Heart left ventricle (tissue), 16 donors: ENCODE measurements at regions not wholly inside any gene's neighbourhood (a gene's known extent, or its start where the extent isn't known, plus 50 kb on each side); places are given as distances from the start of the nearest gene placed in this dataset.

Source experiments
- ATAC-seq, 4 donors: fragments of 200-7000 bp; cut with Tn5 transposase; one replicate each; pipeline ENCODE4 v1.9.1; 2020 to 2022; ENCODE audit warnings: moderate library complexity in 4 of 4, mild to moderate bottlenecking in 3 of 4, moderate number of reproducible peaks in 1 of 4
- DNase-seq, 5 donors: peaks; one replicate each; pipeline ENCODE4 v3.0.0-alpha.2; 2020
- H3K27ac ChIP-seq, 12 donors: fragments of 200-600 bp; sonication (generic) in 4 of 12; one replicate each; pipeline versions ENCODE4 v1.5.0 to v1.8.0; 2016 to 2022; ENCODE audit warnings: mild to moderate bottlenecking in 2 of 12
- H3K27me3 ChIP-seq, 9 donors: fragments of 200-600 bp; sonication (generic) in 2 of 9; one replicate each; pipeline versions ENCODE4 v1.5.1 to v1.8.0; 2016 to 2022; ENCODE audit warnings: mild to moderate bottlenecking in 3 of 9
- H3K36me3 ChIP-seq, 9 donors: fragments of 200-600 bp; sonication (generic) in 2 of 9; one replicate each; pipeline versions ENCODE4 v1.5.0 to v1.8.0; 2018 to 2022; ENCODE audit warnings: mild to moderate bottlenecking in 2 of 9
- H3K4me1 ChIP-seq, 12 donors: fragments of 200-600 bp; sonication (generic) in 4 of 12; one replicate each; pipeline versions ENCODE4 v1.5.0 to v1.8.0; 2016 to 2022; ENCODE audit warnings: mild to moderate bottlenecking in 3 of 12
- H3K4me3 ChIP-seq, 12 donors: fragments of 200-600 bp; sonication (generic) in 4 of 12; one replicate each; pipeline versions ENCODE4 v1.5.0 to v1.8.0; 2017 to 2022; ENCODE audit warnings: mild to moderate bottlenecking in 9 of 12, moderate library complexity in 4 of 12
- H3K9me3 ChIP-seq, 12 donors: fragments of 200-600 bp; sonication (generic) in 4 of 12; one replicate each; pipeline versions ENCODE4 v1.5.0 to v1.8.0; 2016 to 2022; ENCODE audit warnings: mild to moderate bottlenecking in 1 of 12
- CTCF ChIP-seq, 12 donors: fragments of 200-600 bp; sonication (generic) in 4 of 12; IDR thresholded peaks; one replicate each; pipeline versions ENCODE4 v1.5.0 to v1.8.0; 2018 to 2022; ENCODE audit warnings: antibody characterized with exemption in 12 of 12, mild to moderate bottlenecking in 5 of 12
- POLR2A ChIP-seq, 2 donors: fragments of 450-650 bp; IDR thresholded peaks; one replicate each; pipeline ENCODE4 v1.6.1; 2017; ENCODE audit warnings: antibody characterized with exemption in 2 of 2, mild to moderate bottlenecking in 2 of 2, moderate library complexity in 2 of 2
- WGBS, 4 donors: extraction: QIAGEN DNeasy Blood & Tissue Kit in 2 of 4; methylation state at CpG; one replicate each; pipeline versions ENCODE4 v1.1.5 to v1.1.7; 2013 to 2018; 5-methylcytosine and 5-hydroxymethylcytosine counted together
- intact Hi-C, 10 donors: fragments of 100-400 bp; cut with DNase I; formaldehyde crosslinking; loops; one replicate each; pipeline versions ENCODE4 v1.11.1 to v1.14.2; 2022
- donor health status: ischemic (EF 13 %, LVEDD 7.1; RV severe dilation, severe dysfunction).
- donor health status: healthy with polysubstance abuse.
- donor health status: DM: no; HTN: yes; CAD: no.
- donor health status: DM: no; HTN: no; CAD: no.
- donor health status: ischemic (EF 25% LVEDD 6.9; RV normal size, moderate dysfunction).
- donor health status: ischemic (EF 25% LVEDD 5.7; RV mildly dilated, moderate dysfunction).
- donor health status: healthy.
- donor health status: DM: yes; HTN: yes; CAD: no.
- donor health status: ischemic (EF 35%, LVEDD 5.7; RV mildly dilated, moderate dysfunction).
- donor health status: nonischemic (EF 11% LVEDD 7.7; RV severe dilation, severe dysfunction).
- donor health status: DM: yes; HTN: yes; CAD: no.
- donor health status: PGD.
- donor health status: ischemic (EF 29% LVEDD 5.4; RV normal size, mild dysfunction).
- donor health status: nonischemic (EF 23%, LVEDD 6.1; RV moderate dilation, normal function).

DNA sequence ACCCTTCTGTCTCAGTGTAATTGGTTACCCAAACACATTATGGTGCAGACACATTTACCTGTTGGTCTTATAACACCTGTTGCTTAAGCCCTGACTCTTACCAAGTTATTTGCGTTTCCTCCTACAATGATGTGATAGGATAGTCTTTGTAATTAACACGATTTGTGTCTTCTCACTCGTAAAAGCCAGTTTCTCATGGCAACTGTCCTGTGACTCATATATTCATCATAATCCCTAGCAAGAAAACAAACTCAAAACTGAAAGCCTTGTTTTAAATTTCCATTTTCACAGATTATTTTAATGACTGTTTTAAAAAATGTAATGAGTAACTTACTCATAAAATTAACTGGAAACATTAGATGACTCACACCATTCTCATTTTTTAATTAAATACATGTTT, 495.2 kb downstream of the NLGN4X start:
- no peak for ATAC-seq
- intact Hi-C loops: no loop called here
- H3K4me1 ChIP-seq: no peaks in the 10 kb centered on the region

GRCh38 chrX:5730556-5730955, 498.1 kb downstream of the NLGN4X start:
- no peaks in the 10 kb centered on the region for H3K4me1 ChIP-seq
- intact Hi-C loops: no loop called here
- no peak overlapping the region for H3K4me3 ChIP-seq
- H3K27ac ChIP-seq: no peak overlapping the region
- 26 to 59% (median 40%) methylated on average over 2 of the region's 2 CpGs for WGBS, 4 donors
- no peaks in the 10 kb centered on the region for H3K27me3 ChIP-seq
- H3K9me3 ChIP-seq: peaks cover 0 to 7% (median 0%) of the 10 kb centered on the region in 12 donors
- no peaks in the 10 kb centered on the region for H3K36me3 ChIP-seq
- TF ChIP-seq POLR2A (IDR thresholded peaks at IDR 0.05): no peak
- no peak for TF ChIP-seq CTCF (IDR thresholded peaks at IDR 0.05)
- ATAC-seq (no peak), DNase-seq (no peak)

More for the DNA sequence above, 495.2 kb downstream of the NLGN4X start:
- no peak for TF ChIP-seq CTCF (IDR thresholded peaks at IDR 0.05)
- TF ChIP-seq POLR2A (IDR thresholded peaks at IDR 0.05): no peak
- no peaks in the 10 kb centered on the region for H3K36me3 ChIP-seq
- peaks cover 0 to 7% (median 0%) of the 10 kb centered on the region in 12 donors for H3K9me3 ChIP-seq
- H3K27ac ChIP-seq: no peak overlapping the region
- no peaks in the 10 kb centered on the region for H3K27me3 ChIP-seq
- no peak for DNase-seq
- WGBS, 4 donors: 46 to 80% (median 60%) methylated on average over 3 of the region's 3 CpGs
- no peak overlapping the region for H3K4me3 ChIP-seq

GRCh38 chrX:5726224-5726623, 502.4 kb downstream of the NLGN4X start:
- intact Hi-C loops: no loop called here
- no peaks in the 10 kb centered on the region for H3K4me1 ChIP-seq
- DNase-seq: peak in 2 of 5 donors; percentile 6 to 29
- ATAC-seq: peak in 2 of 4 donors; percentile 33 to 59
- no peak for TF ChIP-seq CTCF (IDR thresholded peaks at IDR 0.05)
- TF ChIP-seq POLR2A (IDR thresholded peaks at IDR 0.05): no peak
- peak overlapping the region in 2 of 12 donors; percentile 20 to 24 for H3K4me3 ChIP-seq
- H3K9me3 ChIP-seq: no peaks in the 10 kb centered on the region
- H3K36me3 ChIP-seq: no peaks in the 10 kb centered on the region
- no peaks in the 10 kb centered on the region for H3K27me3 ChIP-seq
- WGBS, 4 donors: 64 to 77% (median 70%) methylated on average over 5 of the region's 5 CpGs
- H3K27ac ChIP-seq: peak overlapping the region in 1 of 12 donors; percentile 29

DNA sequence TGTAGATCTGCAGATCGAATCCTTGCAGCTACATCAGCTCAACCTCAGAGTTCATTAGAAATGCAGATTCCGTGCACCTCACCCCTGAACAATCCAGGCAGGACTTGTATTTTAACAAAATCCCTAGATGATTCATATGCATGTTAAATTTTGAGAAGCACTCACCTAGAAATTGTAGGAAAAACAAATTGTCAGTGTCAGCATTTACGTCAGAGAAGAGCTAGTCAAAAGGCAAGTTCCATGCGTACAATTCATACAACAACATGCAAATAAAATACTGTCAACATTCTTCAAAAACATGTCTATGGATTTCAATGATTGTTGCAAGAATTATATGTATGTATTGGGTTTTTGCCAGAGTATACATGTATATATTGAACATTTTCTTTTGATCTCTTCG, 504.5 kb downstream of the NLGN4X start:
- WGBS, 4 donors: 76 to 89% (median 82%) methylated on average over 5 of the region's 5 CpGs
- Histone ChIP-seq H3K9me3 (no peaks in the 10 kb centered on the region), H3K4me1 (no peaks in the 10 kb centered on the region), H3K27me3 (no peaks in the 10 kb centered on the region), H3K4me3 (peak overlapping the region in 2 of 12 donors; percentile 21 to 24), H3K36me3 (no peaks in the 10 kb centered on the region), H3K27ac (no peak overlapping the region)
- TF ChIP-seq POLR2A (IDR thresholded peaks at IDR 0.05) (no peak), CTCF (IDR thresholded peaks at IDR 0.05) (no peak)
- DNase-seq: no peak
- intact Hi-C loops: no loop called here
- ATAC-seq: no peak
